Liver (tissue), 8 donors: ENCODE measurements at regions not wholly inside any gene's neighbourhood (a gene's known extent, or its start where the extent isn't known, plus 50 kb on each side); places are given as distances from the start of the nearest gene placed in this dataset.
A peak's percentile ranks its signal among the peaks of the same experiment; 100 is the strongest.

Experiments
- DNase-seq: peaks from one replicate; pipeline ENCODE4 v3.0.0-alpha.2; 2017; ENCODE audit warnings: low spot score
- H3K27ac ChIP-seq, 2 donors: one replicate each; pipeline ENCODE4 v1.7.0; 2013; ENCODE audit warnings: inconsistent platforms in 2 of 2, low read length in 2 of 2, control low read depth in 1 of 2, low read depth in 1 of 2, mild to moderate bottlenecking in 1 of 2
- H3K27me3 ChIP-seq, 4 donors: one replicate each; pipeline versions ENCODE4 v1.6.1 to v1.7.0; 2013; ENCODE audit warnings: low read length in 3 of 4, inconsistent platforms in 1 of 4, mild to moderate bottlenecking in 1 of 4, moderate library complexity in 1 of 4; ENCODE audit not compliant: control insufficient read depth in 4 of 4, insufficient read depth in 4 of 4
- H3K36me3 ChIP-seq, 4 donors: one replicate each; pipeline versions ENCODE4 v1.6.1 to v1.7.0; 2013; ENCODE audit warnings: low read length in 3 of 4, mild to moderate bottlenecking in 3 of 4, low read depth in 1 of 4, moderate library complexity in 1 of 4; ENCODE audit not compliant: control insufficient read depth in 4 of 4, insufficient read depth in 3 of 4
- H3K4me1 ChIP-seq, 4 donors: one replicate each; pipeline versions ENCODE4 v1.6.1 to v1.7.0; 2013; ENCODE audit warnings: low read length in 3 of 4, mild to moderate bottlenecking in 3 of 4, moderate library complexity in 1 of 4; ENCODE audit not compliant: control insufficient read depth in 4 of 4, insufficient read depth in 4 of 4
- H3K4me3 ChIP-seq, 3 donors: one replicate each; pipeline versions ENCODE4 v1.6.1 to v1.7.0; 2013; ENCODE audit warnings: low read length in 3 of 3, control low read depth in 1 of 3, low read depth in 1 of 3, mild to moderate bottlenecking in 1 of 3
- H3K9ac ChIP-seq, 2 donors: one replicate each; pipeline ENCODE4 v1.7.0; 2013; ENCODE audit warnings: low read length in 2 of 2, mild to moderate bottlenecking in 2 of 2, moderate library complexity in 2 of 2, control low read depth in 1 of 2, low read depth in 1 of 2
- H3K9me3 ChIP-seq, 4 donors: one replicate each; pipeline versions ENCODE4 v1.6.1 to v1.7.0; 2013; ENCODE audit warnings: low read length in 3 of 4; ENCODE audit not compliant: control insufficient read depth in 4 of 4
- FOXA2 ChIP-seq: IDR thresholded peaks from 2 replicates; pipeline ENCODE4 v1.6.1; 2016; ENCODE audit warnings: antibody characterized with exemption
- GABPA ChIP-seq, 2 donors: IDR thresholded peaks in 1 of 2; conservative IDR thresholded peaks in 1 of 2; 2 replicates each; pipeline ENCODE4 v1.6.1; 2016; ENCODE audit warnings: antibody characterized with exemption in 2 of 2, mild to moderate bottlenecking in 1 of 2, moderate library complexity in 1 of 2
- HNF4A ChIP-seq, 2 donors: conservative IDR thresholded peaks; 2 replicates each; pipeline ENCODE4 v1.6.1; 2016; ENCODE audit warnings: antibody characterized with exemption in 2 of 2, mild to moderate bottlenecking in 2 of 2
- HNF4G ChIP-seq: IDR thresholded peaks from 2 replicates; pipeline ENCODE4 v1.6.1; 2016; ENCODE audit warnings: antibody characterized with exemption
- RAD21 ChIP-seq, 2 donors: IDR thresholded peaks; 2 replicates each; pipeline ENCODE4 v1.6.1; 2016; ENCODE audit warnings: antibody characterized with exemption in 2 of 2, mild to moderate bottlenecking in 2 of 2
- SP1 ChIP-seq: IDR thresholded peaks from 2 replicates; pipeline ENCODE4 v1.6.1; 2018; ENCODE audit warnings: antibody characterized with exemption, mild to moderate bottlenecking
- YY1 ChIP-seq: IDR thresholded peaks from 2 replicates; pipeline ENCODE4 v1.6.1; 2016; ENCODE audit warnings: antibody characterized with exemption, mild to moderate bottlenecking
- WGBS: extraction: QIAGEN DNeasy Blood & Tissue Kit; methylation state at CpG from one replicate; pipeline ENCODE4 v1.1.7; 2013; 5-methylcytosine and 5-hydroxymethylcytosine counted together
- TF ChIP-seq, protein P1 (sequence below): IDR thresholded peaks from 2 replicates; pipeline ENCODE4 v1.6.1; 2016; ENCODE audit warnings: antibody characterized with exemption
- TF ChIP-seq, protein P2 (sequence below): IDR thresholded peaks from 2 replicates; pipeline ENCODE4 v1.6.1; 2016; ENCODE audit warnings: antibody characterized with exemption
- TF ChIP-seq, protein P3 (sequence below): fragments of 150-350 bp; IDR thresholded peaks from 2 replicates; pipeline ENCODE4 v1.5.1; 2017; ENCODE audit warnings: improper control_type of control experiment, low read depth, low read length; ENCODE audit not compliant: missing input control
- donor health status: healthy.
- donor health status: healthy.
- donor health status: healthy.
- donor health status: healthy.
- donor health status: healthy.

DNA sequence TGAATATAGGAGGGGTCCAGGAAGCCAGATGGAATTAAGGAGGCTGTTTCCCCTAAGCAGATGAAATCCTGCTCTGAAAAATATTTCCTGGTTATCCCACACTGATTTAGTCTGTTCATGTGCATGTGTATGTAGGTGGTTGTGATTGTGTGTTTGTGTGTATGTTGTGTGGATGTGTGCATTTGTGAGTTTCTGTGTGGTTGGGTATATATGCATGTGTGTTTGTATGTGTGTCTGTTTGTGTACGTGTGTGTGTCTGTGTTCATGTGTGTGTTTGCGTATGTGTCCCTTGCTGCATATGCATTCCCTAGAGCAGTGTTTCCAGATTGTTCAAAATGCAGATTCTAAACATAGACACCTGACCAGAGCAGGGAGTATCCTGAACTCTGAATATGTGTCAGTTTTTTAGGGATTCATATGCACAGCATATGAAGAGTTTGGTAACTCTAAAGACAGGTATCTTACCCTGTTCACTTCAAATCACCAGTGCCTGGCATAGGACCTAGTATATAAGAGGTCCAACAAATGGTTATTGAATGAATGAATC, 239.8 kb downstream of the MAFB start:
- Histone ChIP-seq H3K36me3 (no peaks in the 10 kb centered on the region), H3K4me3 (no peak overlapping the region), H3K4me1 (no peaks in the 10 kb centered on the region), H3K9me3 (no peaks in the 10 kb centered on the region), H3K27me3 (no peaks in the 10 kb centered on the region), H3K9ac (no peak overlapping the region), H3K27ac (no peak overlapping the region)
- DNase-seq, result no peak
- WGBS, result 94% methylated on average over 2 of the region's 2 CpGs
- TF ChIP-seq HNF4G (no peak), YY1 (no peak), SP1 (no peak)
- TF ChIP-seq, protein P1, sequence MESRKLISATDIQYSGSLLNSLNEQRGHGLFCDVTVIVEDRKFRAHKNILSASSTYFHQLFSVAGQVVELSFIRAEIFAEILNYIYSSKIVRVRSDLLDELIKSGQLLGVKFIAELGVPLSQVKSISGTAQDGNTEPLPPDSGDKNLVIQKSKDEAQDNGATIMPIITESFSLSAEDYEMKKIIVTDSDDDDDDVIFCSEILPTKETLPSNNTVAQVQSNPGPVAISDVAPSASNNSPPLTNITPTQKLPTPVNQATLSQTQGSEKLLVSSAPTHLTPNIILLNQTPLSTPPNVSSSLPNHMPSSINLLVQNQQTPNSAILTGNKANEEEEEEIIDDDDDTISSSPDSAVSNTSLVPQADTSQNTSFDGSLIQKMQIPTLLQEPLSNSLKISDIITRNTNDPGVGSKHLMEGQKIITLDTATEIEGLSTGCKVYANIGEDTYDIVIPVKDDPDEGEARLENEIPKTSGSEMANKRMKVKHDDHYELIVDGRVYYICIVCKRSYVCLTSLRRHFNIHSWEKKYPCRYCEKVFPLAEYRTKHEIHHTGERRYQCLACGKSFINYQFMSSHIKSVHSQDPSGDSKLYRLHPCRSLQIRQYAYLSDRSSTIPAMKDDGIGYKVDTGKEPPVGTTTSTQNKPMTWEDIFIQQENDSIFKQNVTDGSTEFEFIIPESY, result no peak

DNA sequence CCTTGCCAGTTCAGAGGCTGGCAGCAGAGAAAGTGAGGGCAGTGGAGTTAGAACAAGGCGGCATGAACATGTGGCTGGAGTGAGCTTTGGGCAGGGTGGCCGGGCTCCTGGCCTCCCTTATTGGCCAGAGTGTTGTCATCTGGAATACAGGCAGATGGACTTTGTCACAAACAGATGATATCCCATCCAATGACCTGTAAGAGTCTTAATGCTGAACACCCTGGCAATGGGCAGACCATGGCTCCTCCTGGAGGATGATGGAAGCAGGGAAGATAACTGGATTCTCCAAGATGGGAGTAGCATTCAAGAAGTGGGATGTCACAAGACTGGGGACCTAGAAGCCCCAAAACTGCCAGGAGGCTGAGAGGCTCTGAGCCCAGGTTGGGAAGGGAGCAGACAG, 242.1 kb downstream of the MAFB start:
- TF ChIP-seq, protein P2, sequence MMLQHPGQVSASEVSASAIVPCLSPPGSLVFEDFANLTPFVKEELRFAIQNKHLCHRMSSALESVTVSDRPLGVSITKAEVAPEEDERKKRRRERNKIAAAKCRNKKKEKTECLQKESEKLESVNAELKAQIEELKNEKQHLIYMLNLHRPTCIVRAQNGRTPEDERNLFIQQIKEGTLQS, result no peak
- peak; percentile 12 to 61 for TF ChIP-seq HNF4A (conservative IDR thresholded peaks at IDR 0.05)

DNA sequence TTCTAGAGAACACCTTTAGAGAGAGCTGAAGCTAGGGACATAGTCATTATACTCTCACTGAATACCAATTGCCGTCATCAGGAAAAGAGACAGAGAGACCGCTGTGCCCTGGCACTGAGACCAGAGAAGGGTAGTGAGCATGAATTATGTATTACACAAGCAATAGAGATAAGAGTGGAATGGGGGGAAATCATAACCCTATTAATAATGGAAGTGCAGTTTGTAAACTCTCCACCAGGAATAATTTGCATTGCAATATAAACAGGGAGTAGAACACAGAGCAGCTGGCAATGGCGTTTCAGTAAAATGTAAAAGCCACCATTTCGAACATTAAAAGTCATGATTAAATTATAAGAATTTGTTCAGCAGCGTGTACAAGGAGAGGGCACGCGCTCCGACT, 244.5 kb downstream of the MAFB start:
- Histone ChIP-seq H3K9me3 (no peaks in the 10 kb centered on the region), H3K9ac (no peak overlapping the region), H3K4me3 (no peak overlapping the region), H3K27me3 (no peaks in the 10 kb centered on the region), H3K27ac (no peak overlapping the region), H3K36me3 (no peaks in the 10 kb centered on the region), H3K4me1 (no peaks in the 10 kb centered on the region)
- no peak for TF ChIP-seq YY1
- TF ChIP-seq, protein P3, sequence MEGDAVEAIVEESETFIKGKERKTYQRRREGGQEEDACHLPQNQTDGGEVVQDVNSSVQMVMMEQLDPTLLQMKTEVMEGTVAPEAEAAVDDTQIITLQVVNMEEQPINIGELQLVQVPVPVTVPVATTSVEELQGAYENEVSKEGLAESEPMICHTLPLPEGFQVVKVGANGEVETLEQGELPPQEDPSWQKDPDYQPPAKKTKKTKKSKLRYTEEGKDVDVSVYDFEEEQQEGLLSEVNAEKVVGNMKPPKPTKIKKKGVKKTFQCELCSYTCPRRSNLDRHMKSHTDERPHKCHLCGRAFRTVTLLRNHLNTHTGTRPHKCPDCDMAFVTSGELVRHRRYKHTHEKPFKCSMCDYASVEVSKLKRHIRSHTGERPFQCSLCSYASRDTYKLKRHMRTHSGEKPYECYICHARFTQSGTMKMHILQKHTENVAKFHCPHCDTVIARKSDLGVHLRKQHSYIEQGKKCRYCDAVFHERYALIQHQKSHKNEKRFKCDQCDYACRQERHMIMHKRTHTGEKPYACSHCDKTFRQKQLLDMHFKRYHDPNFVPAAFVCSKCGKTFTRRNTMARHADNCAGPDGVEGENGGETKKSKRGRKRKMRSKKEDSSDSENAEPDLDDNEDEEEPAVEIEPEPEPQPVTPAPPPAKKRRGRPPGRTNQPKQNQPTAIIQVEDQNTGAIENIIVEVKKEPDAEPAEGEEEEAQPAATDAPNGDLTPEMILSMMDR, result no peak
- no peak for TF ChIP-seq RAD21 (IDR thresholded peaks at IDR 0.05)
- no peak for TF ChIP-seq FOXA2
- no peak for TF ChIP-seq HNF4A (conservative IDR thresholded peaks at IDR 0.05)
- TF ChIP-seq GABPA (IDR thresholded peaks at IDR 0.05 in 1 of 2, conservative IDR thresholded peaks at IDR 0.05 in 1 of 2), result no peak
- no peak for DNase-seq
- 92% methylated on average over 8 of the region's 8 CpGs for WGBS

More for the DNA sequence above, 242.1 kb downstream of the MAFB start:
- Histone ChIP-seq H3K4me3 (no peak overlapping the region), H3K4me1 (no peaks in the 10 kb centered on the region), H3K9me3 (no peaks in the 10 kb centered on the region), H3K36me3 (no peaks in the 10 kb centered on the region), H3K27me3 (no peaks in the 10 kb centered on the region), H3K27ac (no peak overlapping the region), H3K9ac (no peak overlapping the region)
- WGBS, result 37% methylated on average over 2 of the region's 2 CpGs
- no peak for DNase-seq
